AG04450 (cell line): ENCODE measurements at regions not wholly inside any gene's neighbourhood (a gene's known extent, or its start where the extent isn't known, plus 50 kb on each side); places are given as distances from the start of the nearest gene placed in this dataset.

Source experiments
- CTCF ChIA-PET: fragments of 300-600, 350-600 bp; formaldehyde crosslinking; extraction: SDS; loops from one replicate; lab custom pipeline; 2022; ENCODE audit warnings: antibody characterized with exemption, inconsistent platforms; lab: Charles Lee
- POLR2A ChIA-PET: fragments of 350-600 bp; formaldehyde crosslinking; extraction: SDS; loops from one replicate; lab custom pipeline; 2021; ENCODE audit warnings: antibody characterized with exemption, inconsistent platforms; lab: Yijun Ruan, JAX
- DNase-seq: peaks from one replicate; pipeline ENCODE4 v3.0.0-alpha.2; 2011; ENCODE audit warnings: low read depth, low spot score
- H3K27ac ChIP-seq: one replicate; pipeline ENCODE4 v1.5.1; 2012; ENCODE audit warnings: low read depth, low read length, control low read depth
- H3K27me3 ChIP-seq: one replicate; pipeline ENCODE4 v1.6.0; 2012; ENCODE audit warnings: low read length; ENCODE audit not compliant: control insufficient read depth, insufficient read depth
- H3K4me3 ChIP-seq: 2 replicates; pipeline ENCODE4 v1.5.1; 2011; ENCODE audit warnings: mild to moderate bottlenecking, low read depth, low read length, control low read depth
- H3K9me3 ChIP-seq: 2 replicates; pipeline ENCODE4 v1.5.1; 2012; ENCODE audit warnings: low read length; ENCODE audit not compliant: control insufficient read depth, insufficient read depth
- CTCF ChIP-seq: IDR thresholded peaks from 2 replicates; pipeline ENCODE4 v1.5.1; 2011; ENCODE audit warnings: low read depth, low read length, control low read depth, inconsistent platforms

DNA sequence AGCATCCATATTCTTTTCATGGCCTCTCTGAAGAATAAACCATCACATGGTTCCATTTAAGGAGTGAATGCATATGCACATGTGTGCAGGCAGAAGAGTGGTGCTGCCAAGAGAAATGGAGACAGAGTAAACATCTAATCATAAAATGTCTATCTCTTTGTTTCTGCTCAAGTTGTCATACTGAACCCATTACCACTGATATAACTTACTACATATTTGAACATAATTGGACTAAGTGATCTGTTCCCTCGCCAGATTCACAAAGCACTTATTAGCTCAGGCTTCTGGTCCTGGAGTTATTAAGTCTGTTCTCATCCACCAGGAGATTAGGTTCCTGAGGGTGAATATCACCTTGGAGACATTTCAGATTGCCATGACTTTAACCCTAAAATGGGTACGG lies 72.3 kb upstream of the XYLT1 start:
- H3K27me3 ChIP-seq, result no peaks in the 10 kb centered on the region
- POLR2A ChIA-PET, result no interaction called here
- no peak overlapping the region for H3K4me3 ChIP-seq
- no peaks in the 10 kb centered on the region for H3K9me3 ChIP-seq
- CTCF ChIA-PET, result no interaction called here
- H3K27ac ChIP-seq, result no peak overlapping the region
- DNase-seq, result no peak
- TF ChIP-seq CTCF, result no peak

- DNase-seq, result no peak
- Histone ChIP-seq H3K27me3 (no peaks in the 10 kb centered on the region), H3K4me3 (no peak overlapping the region), H3K9me3 (no peaks in the 10 kb centered on the region), H3K27ac (no peak overlapping the region)
- TF ChIP-seq CTCF, result no peak
- ChIA-PET POLR2A (no interaction called here), CTCF (interaction anchor here (0.9 to 2.0 kb wide), 4 partner anchors 15 to 46 kb away, joined by 3 to 7 read pairs (median 4); no protein-coding TSS in a partner anchor)
These were observed 70.6 kb upstream of the XYLT1 start for GRCh38 chr16:17541324-17541723.

DNA sequence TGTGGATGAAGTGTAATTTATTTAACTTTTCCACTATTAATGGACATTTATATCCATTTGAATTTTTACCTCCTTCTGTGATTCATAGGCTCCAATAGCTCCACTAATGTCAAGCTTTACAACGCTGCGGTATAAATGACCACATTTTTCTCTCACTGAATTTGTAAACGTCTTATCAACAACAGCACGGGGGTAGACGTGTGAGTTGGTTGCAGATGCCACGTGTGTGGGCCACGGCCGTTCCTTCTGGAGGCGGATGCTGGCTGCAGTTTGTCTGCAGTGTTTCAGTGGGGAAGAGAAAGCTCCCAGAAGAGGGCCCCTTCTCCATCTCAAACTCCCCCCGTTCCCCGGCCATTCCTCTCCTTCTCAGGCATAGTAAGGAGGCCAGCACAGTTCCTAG lies 68.2 kb upstream of the XYLT1 start:
- no peaks in the 10 kb centered on the region for H3K27me3 ChIP-seq
- no peak overlapping the region for H3K4me3 ChIP-seq
- peak; percentile 21 for DNase-seq
- TF ChIP-seq CTCF, result no peak
- POLR2A ChIA-PET, result no interaction called here
- CTCF ChIA-PET, result interaction anchor here (1.3 kb wide), 1 partner anchor 40 kb away, joined by 9 read pairs; no protein-coding TSS in a partner anchor
- H3K9me3 ChIP-seq, result no peaks in the 10 kb centered on the region
- no peak overlapping the region for H3K27ac ChIP-seq

DNA sequence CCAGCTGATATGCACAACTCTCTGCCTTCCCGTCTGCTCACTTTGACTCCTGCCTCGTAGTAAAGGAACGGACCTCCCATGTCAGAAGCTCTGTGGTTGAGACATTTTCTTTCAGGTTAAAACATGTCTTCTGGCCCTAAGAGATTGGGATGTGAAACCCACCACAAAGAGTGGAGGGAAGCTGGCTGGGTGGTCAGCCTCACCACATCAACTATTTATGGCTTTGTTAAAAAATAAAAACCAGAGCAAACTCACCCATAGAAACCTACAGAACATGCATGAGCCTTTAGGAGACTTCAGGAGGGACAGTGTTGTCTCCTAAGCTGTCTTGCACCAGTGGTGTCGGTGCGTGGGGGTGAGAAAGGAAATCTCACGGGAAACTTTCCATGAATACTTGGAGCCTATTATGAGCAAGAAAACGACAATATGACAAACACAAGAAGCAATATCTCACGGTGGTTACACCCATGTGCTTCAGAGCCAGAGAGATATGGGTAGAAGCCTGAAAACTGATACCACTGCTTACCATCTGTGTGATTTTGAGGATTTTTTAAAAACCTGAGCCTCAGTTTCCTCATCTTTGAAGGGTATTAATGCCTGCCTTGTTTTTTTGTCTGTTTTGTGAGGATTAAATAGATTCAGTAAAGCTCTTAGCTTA lies 61.7 kb upstream of the XYLT1 start:
- CTCF ChIA-PET, result interaction anchor here (0.9 to 1.0 kb wide), 2 partner anchors 10 to 13 kb away, joined by 3 read pairs; no protein-coding TSS in a partner anchor
- Histone ChIP-seq H3K27me3 (peaks cover 2% of the 10 kb centered on the region), H3K4me3 (no peak overlapping the region), H3K9me3 (peaks cover 6% of the 10 kb centered on the region; the same call in 1 of the 2 replicates), H3K27ac (no peak overlapping the region)
- POLR2A ChIA-PET, result no interaction called here
- no peak for DNase-seq
- TF ChIP-seq CTCF, result no peak

GRCh38 chr16:17529982-17530760 lies 59.4 kb upstream of the XYLT1 start:
- peaks cover 2% of the 10 kb centered on the region for H3K27me3 ChIP-seq
- TF ChIP-seq CTCF, result no peak
- peaks cover 6% of the 10 kb centered on the region for H3K9me3 ChIP-seq
- H3K27ac ChIP-seq, result no peak overlapping the region
- no peak for DNase-seq
- ChIA-PET POLR2A (no interaction called here), CTCF (interaction anchor here (1.2 kb wide), 1 partner anchor 26 kb away, joined by 5 read pairs; no protein-coding TSS in a partner anchor)
- no peak overlapping the region for H3K4me3 ChIP-seq
